Suppressor macrophage treated with lipopolysaccharide for 4 hours (primary cell): ENCODE measurements at regions not wholly inside any gene's neighbourhood (a gene's known extent, or its start where the extent isn't known, plus 50 kb on each side); places are given as distances from the start of the nearest gene placed in this dataset.
A peak's percentile ranks its signal among the peaks of the same experiment; 100 is the strongest.

Experiments
- DNase-seq: peaks from one replicate; pipeline ENCODE4 v3.0.0-alpha.2; 2020

- DNase-seq = no peak
Observed at GRCh38 chr2:238562446-238562845, 135.7 kb downstream of the ASB1 start.

- DNase-seq = no peak
Observed at GRCh38 chr2:238563551-238563950, 136.8 kb downstream of the ASB1 start.

GRCh38 chr2:238564286-238564920 is 137.7 kb downstream of the ASB1 start:
- DNase-seq = no peak

- DNase-seq = no peak
Observed at GRCh38 chr2:238565031-238565430, 138.3 kb downstream of the ASB1 start.

- DNase-seq = no peak
Observed at GRCh38 chr2:238566001-238566645, 139.4 kb downstream of the ASB1 start.

DNA sequence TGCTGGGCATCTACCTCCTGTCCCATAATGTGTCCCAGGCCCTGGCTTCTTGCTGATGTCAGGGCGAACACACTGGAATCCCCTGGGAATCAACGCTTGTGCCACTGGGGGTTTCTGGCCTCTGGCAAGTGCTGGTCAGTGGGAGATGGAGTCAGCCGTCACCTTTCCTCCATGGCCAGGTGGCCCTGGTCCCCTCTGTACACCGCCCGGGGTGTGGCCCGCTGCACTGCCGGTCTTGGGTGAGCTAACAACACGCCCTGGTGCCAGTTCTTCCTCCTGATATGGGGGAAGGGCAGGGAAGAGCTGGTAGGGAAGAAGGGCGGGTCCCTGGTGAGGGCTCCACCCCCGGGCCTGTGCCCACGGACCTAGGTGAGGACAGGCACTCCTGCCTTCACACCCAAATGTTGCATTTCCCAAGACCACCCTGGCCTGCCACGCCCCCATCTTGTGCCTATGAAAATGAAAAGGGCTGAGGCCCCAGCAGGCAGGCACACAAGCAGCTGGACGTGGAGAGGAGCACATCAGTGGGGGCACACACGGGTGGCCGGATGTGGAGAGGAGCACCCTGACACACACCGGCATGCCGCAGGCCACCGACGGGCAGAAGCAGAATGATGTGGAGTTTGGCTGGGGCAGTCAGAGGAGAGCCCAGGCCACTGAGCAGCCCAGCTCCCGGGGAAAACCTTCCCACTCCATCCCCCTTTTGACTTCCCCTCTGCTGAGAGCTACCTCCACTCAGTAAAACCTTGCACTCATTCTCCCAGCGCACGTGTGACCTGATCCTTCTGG is 140.5 kb downstream of the ASB1 start:
- no peak for DNase-seq

DNA sequence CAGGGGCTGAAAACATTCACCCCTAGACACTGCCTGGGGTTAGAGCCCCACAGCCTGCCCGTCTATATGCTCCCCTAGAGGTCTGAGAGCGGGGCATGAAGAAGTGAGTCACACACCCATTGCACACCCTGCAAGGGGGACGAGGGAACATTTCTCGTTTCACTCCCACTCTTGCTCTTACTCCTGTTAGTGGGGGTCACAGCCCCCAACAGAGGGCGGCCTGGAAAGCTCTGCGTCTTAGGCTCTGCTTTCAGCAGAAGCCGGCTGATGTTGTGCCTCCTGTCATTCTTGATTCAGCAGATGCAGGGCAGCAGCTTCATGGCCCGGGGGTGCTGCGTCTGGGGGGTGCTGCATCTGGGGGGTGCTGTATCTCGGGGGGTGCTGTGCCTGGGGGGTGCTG is 141.3 kb downstream of the ASB1 start:
- no peak for DNase-seq

GRCh38 chr2:238568455-238569440 is 142.0 kb downstream of the ASB1 start:
- DNase-seq = no peak

DNA sequence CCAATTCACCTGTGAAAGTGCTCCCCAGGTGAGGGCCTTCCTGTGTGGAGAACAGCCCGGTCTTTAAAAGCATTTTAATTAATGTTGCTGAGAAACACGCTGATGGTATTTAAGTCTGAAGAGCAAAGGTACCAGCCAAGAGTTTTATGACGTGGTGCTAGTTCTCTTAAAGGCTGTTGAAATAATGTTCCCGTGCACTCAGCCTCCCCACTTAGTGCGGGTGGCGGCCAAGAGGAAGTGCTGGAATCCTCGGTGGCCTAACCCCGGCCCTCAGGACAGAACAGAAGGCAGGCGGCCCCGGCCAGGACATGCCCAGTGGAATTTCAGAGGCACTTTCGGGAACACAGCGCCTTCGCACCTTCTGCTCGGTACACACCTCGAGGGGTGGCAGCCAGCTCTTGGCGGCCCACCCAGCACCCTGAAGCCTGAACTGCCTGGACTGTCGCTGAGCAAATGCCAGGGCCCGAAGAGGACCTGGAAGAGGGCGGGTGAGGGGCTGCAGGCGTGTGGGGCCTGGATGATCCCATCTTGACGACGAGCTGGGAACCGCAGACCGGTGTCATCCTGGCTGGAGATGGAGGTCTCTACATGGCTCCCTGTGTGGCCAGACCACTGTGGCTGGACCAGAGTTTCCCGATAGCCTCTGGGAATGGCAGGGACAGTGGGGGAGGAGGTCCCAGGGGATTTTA is 142.9 kb downstream of the ASB1 start:
- peak; percentile 49 for DNase-seq

GRCh38 chr2:238570391-238570790 is 143.7 kb downstream of the ASB1 start:
- DNase-seq = no peak

DNA sequence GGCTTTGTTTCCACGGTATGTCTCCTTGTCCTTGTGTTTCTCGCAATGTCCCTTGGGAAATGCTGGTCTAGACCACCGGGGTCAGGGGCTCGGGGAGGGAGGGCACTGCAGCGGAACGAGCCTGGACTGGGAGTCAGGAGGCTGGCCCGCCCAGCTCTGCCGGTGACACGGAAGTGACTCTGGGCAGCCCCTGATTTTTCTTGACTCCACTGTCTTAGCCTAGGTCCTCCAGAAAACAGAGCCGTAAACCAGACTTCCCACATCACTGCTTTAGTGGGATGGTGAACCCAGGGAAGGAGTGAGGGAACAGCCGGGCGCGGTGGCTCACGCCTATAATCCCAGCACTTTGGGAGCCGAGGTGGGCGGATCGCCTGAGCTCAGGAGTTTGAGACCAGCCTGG is 144.2 kb downstream of the ASB1 start:
- DNase-seq = no peak

DNA sequence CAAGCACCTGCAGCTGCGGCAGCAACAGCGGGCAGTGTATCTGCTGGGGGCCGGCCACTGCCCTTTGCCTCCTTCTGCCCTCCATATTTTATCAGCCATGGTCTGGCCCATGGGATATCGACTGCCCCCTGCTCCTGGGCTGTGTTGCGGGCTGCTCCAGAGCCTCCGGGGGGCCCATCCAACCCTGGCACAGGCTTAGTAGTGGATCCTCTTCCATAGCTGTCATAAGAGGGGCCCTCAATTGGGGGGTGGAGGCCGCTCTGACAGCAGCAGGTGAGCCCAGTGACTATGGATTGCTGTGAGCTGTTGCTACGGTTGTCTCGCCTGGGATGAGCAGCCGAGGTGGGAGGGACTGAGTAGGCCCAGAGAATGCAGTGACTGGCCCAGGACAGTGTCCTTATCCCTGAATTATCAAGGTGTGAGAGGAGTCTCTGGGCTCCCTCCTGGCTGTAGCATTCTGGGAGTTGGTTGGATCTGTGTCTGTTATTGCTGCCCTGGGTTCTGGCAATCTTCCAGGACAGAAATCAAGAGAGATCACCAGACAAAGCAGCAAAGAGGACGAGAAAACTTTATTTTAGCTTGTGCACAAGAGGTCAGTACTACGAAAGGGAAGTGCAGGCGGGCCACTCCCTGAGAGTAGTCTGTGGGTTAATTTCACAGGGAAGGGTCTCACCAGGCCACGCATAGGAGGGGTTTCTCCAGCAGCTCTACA is 145.1 kb downstream of the ASB1 start:
- no peak for DNase-seq

- no peak for DNase-seq
Observed at GRCh38 chr2:238573065-238573778, 146.5 kb downstream of the ASB1 start.

GRCh38 chr2:238573916-238574315 is 147.2 kb downstream of the ASB1 start:
- DNase-seq = no peak

GRCh38 chr2:238574490-238575271 is 148.0 kb downstream of the ASB1 start:
- no peak for DNase-seq

DNA sequence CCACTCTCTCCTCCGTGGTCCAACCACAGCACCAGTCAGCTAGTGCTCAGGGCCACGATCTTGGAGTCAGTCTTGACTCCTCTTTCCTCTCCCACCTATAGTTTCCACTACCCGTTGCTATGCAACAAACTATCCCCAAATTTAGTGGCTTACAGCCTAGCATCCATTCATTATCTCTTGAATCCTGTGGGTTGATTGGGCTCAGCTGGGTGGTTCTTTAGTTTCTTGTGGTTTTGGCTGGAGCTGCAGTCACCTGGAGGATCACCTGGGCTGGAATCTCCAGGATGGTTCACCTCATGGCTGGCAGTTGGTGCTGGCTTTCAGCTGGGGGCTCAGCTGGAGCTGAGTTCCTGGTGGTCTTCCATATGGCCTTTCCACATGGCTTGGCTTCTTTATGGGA is 149.9 kb downstream of the ASB1 start:
- no peak for DNase-seq

GRCh38 chr2:238578256-238578655 is 151.5 kb downstream of the ASB1 start:
- DNase-seq = no peak

- DNase-seq = no peak
Observed at GRCh38 chr2:238580486-238580885, 153.8 kb downstream of the ASB1 start.

DNA sequence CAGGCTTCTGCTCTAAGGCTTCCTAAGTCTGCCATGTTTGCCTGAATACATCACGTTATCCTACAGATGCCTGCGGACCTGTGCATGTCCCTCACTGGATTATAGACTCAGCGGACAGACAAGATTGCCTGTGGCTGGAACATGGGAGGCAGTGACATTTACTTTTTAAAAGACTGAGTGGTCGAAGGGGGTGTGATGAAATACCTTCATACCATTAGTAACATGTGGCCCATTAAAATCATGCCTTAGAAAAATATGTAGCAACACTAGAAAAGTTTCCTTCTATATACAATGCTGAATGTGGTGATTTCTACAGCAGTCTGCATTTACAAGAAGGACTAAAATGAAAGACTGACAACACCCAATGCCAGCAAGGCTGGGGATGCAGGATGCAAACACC is 154.4 kb downstream of the ASB1 start:
- DNase-seq = no peak

DNA sequence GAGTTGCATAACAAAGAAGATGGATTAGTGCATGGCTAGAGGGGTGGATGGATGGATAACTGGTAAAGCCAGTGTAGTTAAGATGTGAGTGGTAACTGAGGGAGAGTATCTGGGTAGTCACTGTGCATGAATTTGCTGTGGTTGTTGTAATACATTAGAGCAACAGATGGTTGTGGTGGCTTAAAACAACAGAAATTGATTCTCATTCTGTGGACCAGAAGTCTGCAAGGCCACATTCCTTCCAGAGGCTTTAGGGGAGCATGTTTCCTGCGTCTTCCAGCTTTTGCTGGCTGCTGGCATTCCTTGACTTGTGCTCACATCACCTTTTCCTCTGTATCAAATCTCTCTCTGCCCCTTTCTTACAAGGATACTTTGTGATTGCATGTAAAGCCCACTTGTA is 155.4 kb downstream of the ASB1 start:
- DNase-seq = no peak
